HUES6 (cell line): ENCODE measurements at regions not wholly inside any gene's neighbourhood (a gene's known extent, or its start where the extent isn't known, plus 50 kb on each side); places are given as distances from the start of the nearest gene placed in this dataset.
A peak's percentile ranks its signal among the peaks of the same experiment; 100 is the strongest.
"Not testable (repeated sequence)": the region's sequence is repeated elsewhere in the genome, so short reads cannot be mapped to it uniquely, and the experiment has no call there.

Source experiments
- H3K27ac ChIP-seq: 2 replicates; pipeline ENCODE4 v1.7.0; 2013; ENCODE audit warnings: low read depth, mild to moderate bottlenecking, low read length, inconsistent platforms
- H3K27me3 ChIP-seq: 2 replicates; pipeline ENCODE4 v1.6.1; 2013; ENCODE audit warnings: low read length; ENCODE audit not compliant: control insufficient read depth, insufficient read depth
- H3K36me3 ChIP-seq: 2 replicates; pipeline ENCODE4 v1.6.1; 2013; ENCODE audit warnings: low read length; ENCODE audit not compliant: control insufficient read depth, insufficient read depth
- H3K4me1 ChIP-seq: 2 replicates; pipeline ENCODE4 v1.6.1; 2013; ENCODE audit warnings: low read length; ENCODE audit not compliant: control insufficient read depth, insufficient read depth
- H3K4me3 ChIP-seq: 2 replicates; pipeline ENCODE4 v1.5.1; 2013; ENCODE audit warnings: low read depth, low read length
- H3K9ac ChIP-seq: one replicate; pipeline ENCODE4 v1.6.1; 2013; ENCODE audit warnings: mild to moderate bottlenecking, low read length
- H3K9me3 ChIP-seq: 2 replicates; pipeline ENCODE4 v1.6.1; 2013; ENCODE audit warnings: low read depth, low read length; ENCODE audit not compliant: control insufficient read depth, insufficient read depth

DNA sequence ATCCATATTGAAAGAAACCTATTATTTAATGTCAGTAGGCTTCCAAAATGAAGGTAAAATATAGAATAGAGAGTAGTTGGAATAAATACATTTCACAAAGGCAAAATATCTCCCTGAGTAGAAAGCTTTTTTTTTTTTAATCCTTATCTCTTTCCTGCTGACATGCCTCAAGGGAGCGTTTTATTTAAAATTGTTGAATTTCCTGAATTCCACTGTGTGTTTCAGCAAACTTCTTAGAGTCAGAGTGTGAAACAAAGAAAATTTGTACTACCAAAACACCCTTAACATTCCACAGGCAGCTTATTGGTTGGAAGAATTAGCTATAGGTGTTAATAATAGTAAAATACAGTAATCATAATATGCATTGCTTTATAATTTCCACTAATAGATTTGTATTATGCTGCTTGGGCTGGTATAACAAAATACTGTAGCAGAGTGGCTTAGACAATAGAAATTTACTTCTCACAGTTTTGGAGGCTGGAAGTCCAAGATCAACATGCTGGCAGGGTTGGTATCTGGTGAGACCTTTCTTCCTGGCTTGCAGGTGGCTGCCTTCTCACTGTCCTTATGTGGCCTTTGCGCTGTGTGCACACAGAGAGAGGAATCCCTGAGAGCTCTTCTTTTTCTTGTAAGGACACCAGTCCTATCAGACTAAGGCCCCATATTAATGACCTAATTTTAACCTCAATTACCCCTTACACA lies 468.4 kb upstream of the C1orf87 start:
- Histone ChIP-seq H3K9me3 (peaks cover 7% of the 10 kb centered on the region; the same call in 1 of the 2 replicates), H3K4me1 (no peaks in the 10 kb centered on the region), H3K27ac (no peak overlapping the region), H3K9ac (no peak overlapping the region), H3K36me3 (no peaks in the 10 kb centered on the region), H3K27me3 (no peaks in the 10 kb centered on the region), H3K4me3 (no peak overlapping the region)

DNA sequence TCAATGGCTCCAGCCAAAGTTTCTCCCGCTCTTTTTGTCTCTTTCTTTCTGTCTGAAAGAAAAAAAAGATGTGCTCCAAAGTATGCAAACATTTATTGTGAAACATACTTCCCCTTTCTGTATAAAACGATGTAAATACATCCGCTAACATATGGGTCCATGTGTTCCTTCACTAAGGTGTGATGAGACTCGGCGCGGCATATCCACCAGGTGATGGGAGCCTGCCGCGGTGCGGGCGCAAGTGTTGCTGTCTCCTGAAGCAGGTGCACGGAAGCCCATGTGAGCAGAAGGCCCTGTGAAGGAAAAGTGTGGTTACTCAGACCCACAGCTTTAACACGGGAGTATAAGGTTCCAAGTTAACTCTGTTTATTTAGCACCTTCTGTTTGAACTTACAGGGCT lies 466.6 kb upstream of the C1orf87 start:
- H3K9ac ChIP-seq: no peak overlapping the region
- no peak overlapping the region for H3K27ac ChIP-seq
- H3K36me3 ChIP-seq: no peaks in the 10 kb centered on the region
- peaks cover 7% of the 10 kb centered on the region; the same call in 1 of the 2 replicates for H3K9me3 ChIP-seq
- H3K27me3 ChIP-seq: no peaks in the 10 kb centered on the region
- no peak overlapping the region for H3K4me3 ChIP-seq
- no peaks in the 10 kb centered on the region for H3K4me1 ChIP-seq

DNA sequence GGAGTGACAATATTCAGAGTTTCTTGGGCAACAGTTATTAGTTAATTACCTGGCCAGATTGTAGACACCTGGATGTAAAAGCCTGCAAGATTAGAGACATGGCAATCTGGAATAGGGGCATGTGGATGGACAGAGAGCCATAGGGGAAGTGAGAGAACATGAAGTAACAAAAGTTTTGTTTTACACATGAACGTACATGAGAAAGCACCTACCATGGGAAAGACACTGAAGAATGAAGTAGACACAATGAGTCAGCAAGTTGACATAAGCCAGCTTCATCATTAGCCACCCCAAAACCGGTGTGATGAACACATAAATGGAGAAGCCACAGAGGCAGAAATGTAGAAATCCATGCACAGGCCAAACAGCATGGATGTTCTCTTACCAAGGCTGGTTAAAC lies 462.1 kb upstream of the C1orf87 start:
- Histone ChIP-seq H3K27me3 (no peaks in the 10 kb centered on the region), H3K36me3 (no peaks in the 10 kb centered on the region), H3K9me3 (peaks cover 7% of the 10 kb centered on the region; the same call in 1 of the 2 replicates), H3K4me3 (no peak overlapping the region), H3K4me1 (no peaks in the 10 kb centered on the region), H3K27ac (no peak overlapping the region), H3K9ac (no peak overlapping the region)

DNA sequence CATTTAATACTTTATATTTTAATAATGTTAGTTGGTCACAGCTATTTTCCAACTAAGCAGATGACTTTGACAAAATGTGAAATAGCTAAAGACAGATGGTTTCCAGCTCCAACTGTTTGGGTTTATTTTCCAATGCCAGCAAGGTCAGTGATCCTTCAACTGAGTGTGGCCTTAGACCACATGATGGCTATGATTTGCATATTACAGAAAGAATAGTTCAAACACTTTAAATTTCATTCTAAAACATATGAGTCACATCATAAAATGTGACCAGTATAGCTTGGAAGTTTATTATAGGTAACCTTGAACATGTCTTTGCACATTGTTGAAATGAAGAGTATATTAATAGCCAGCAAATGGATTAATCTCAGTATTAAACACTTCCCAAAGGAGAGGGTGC lies 454.0 kb upstream of the C1orf87 start:
- H3K27ac ChIP-seq: no peak overlapping the region
- H3K27me3 ChIP-seq: no peaks in the 10 kb centered on the region
- H3K9me3 ChIP-seq: no peaks in the 10 kb centered on the region
- no peaks in the 10 kb centered on the region for H3K4me1 ChIP-seq
- H3K9ac ChIP-seq: no peak overlapping the region
- no peak overlapping the region for H3K4me3 ChIP-seq
- no peaks in the 10 kb centered on the region for H3K36me3 ChIP-seq

DNA sequence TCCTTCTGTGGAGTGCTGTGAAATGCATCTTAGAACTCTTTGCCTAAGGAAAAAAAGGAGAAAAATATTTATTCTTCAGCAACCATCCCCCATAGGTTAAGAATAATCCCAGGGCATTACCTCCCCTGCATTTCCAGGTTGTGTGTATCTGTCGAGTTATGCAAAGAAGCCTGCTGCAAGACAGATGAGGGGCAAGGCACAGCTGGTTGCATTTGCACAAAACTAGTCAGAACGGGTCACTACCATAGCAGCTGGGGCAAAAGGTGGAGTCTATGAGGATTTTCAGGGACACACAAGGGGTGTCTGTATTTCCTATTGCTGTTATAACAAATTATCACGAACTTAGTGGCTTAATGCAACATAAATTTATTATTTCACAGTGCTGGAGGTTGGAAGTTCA lies 443.4 kb upstream of the C1orf87 start:
- Histone ChIP-seq H3K4me1 (no peaks in the 10 kb centered on the region), H3K9ac (no peak overlapping the region), H3K27me3 (no peaks in the 10 kb centered on the region), H3K9me3 (no peaks in the 10 kb centered on the region), H3K36me3 (no peaks in the 10 kb centered on the region), H3K4me3 (no peak overlapping the region), H3K27ac (no peak overlapping the region)

DNA sequence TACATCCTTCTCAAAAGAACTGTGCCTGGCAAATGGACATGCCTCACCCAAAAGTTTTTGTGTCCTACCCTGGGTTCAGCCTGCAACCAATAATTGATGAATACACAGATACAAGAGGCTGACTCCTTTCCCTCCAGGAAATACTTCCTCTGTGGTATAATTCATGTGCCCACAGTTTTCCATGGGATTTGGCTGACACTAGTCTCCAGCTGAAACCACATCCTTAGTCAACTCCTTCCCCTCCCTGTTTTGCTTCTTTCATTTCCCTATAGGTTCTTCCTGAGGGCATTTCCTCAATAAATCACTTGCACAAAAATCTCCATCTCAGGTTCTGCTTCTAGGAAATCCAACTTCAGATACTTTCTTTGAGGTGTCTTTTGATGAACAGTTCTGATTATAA lies 436.6 kb upstream of the C1orf87 start:
- H3K27ac ChIP-seq: no peak overlapping the region
- H3K9ac ChIP-seq: no peak overlapping the region
- H3K9me3 ChIP-seq: no peaks in the 10 kb centered on the region
- H3K36me3 ChIP-seq: no peaks in the 10 kb centered on the region
- H3K4me1 ChIP-seq: no peaks in the 10 kb centered on the region
- H3K4me3 ChIP-seq: no peak overlapping the region
- no peaks in the 10 kb centered on the region for H3K27me3 ChIP-seq

DNA sequence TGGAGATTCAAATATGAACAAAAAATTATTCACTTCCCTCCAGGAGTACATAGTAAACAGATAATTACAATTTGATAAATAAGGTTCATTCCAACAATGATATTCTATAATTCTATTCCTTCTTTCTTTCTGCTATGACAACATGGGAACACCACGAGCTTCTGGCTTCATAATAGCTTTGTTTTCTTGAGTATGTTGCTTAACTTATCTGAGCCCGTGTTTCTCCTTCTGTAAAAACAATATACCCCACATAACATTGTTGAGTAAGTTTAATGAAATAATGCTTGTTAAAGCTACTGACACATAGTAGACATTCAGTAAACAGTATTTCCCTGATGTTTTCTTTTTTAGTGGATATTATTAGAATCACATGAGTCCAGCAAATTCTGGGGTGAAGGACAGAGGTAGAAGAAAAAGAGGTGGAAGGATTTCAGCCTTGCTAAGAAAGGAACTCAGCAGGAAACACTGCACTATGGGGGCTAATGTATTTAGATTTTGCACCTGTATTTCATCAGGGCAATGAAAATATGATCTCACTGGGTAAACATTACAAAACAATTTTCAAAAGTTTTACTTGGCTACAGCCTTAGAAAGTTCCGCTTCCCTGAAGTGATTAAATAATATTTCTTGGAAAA lies 430.8 kb upstream of the C1orf87 start:
- 0 out of 2 replicates have a peak, but pooled peaks cover 3% of the 10 kb centered on the region for H3K4me1 ChIP-seq
- H3K9ac ChIP-seq: no peak overlapping the region
- no peak overlapping the region for H3K4me3 ChIP-seq
- H3K36me3 ChIP-seq: no peaks in the 10 kb centered on the region
- no peak overlapping the region for H3K27ac ChIP-seq
- H3K9me3 ChIP-seq: no peaks in the 10 kb centered on the region
- H3K27me3 ChIP-seq: no peaks in the 10 kb centered on the region

DNA sequence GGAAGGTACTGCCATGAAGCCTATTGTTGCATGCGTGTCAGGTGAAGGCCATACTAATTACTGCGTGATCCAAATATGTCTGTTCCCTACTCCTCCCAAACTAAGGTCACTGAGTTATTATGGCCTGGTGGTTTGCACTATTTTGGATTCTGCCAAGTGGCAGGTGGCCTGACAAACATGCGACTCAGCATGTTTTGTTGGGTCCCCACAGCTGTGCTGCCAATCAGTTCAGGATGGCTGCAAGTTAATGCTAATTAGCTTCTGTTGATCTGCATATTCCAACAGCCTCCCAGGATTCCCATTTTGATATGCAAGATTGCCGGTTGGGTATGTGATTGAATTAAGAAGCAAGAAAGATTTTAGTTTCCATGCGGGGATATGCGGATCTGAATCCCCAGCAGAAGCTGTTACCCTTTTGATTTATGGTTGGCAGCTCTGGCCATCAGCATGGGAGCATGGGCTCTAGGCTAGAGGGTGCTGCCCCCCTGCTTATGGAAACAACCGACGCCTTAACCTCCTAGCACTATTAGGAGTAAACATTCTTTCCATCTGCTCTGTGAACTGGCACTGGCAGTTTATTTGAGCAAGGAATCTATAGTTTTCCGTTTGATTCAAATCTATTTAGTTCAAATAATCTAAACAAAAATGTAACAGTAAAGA lies 429.8 kb upstream of the C1orf87 start:
- Histone ChIP-seq H3K27me3 (no peaks in the 10 kb centered on the region), H3K4me3 (no peak overlapping the region), H3K9me3 (no peaks in the 10 kb centered on the region), H3K36me3 (no peaks in the 10 kb centered on the region), H3K27ac (no peak overlapping the region), H3K9ac (no peak overlapping the region), H3K4me1 (0 out of 2 replicates have a peak, but pooled peaks cover 3% of the 10 kb centered on the region)

DNA sequence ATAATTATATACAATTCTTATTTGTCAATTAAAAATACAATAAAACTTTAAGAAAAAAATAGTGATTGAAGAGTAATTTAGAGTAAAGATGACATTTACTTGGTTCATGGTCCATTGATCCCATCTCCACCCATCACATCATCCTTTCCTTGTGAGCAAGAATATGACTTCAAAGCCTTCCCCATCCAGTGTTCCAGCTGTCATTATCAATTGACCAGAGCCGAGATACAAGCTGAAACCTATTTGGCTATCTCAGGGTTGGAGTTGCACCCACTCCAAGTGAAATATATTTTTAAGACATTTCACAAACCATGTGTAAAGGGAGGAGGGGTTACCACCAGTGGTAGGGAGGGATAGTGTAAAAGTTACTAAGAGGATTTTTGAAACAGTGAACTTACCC lies 428.9 kb upstream of the C1orf87 start:
- no peak overlapping the region for H3K4me3 ChIP-seq
- H3K27ac ChIP-seq: no peak overlapping the region
- H3K9ac ChIP-seq: no peak overlapping the region
- H3K9me3 ChIP-seq: no peaks in the 10 kb centered on the region
- H3K4me1 ChIP-seq: 0 out of 2 replicates have a peak, but pooled peaks cover 3% of the 10 kb centered on the region
- no peaks in the 10 kb centered on the region for H3K27me3 ChIP-seq
- H3K36me3 ChIP-seq: no peaks in the 10 kb centered on the region

DNA sequence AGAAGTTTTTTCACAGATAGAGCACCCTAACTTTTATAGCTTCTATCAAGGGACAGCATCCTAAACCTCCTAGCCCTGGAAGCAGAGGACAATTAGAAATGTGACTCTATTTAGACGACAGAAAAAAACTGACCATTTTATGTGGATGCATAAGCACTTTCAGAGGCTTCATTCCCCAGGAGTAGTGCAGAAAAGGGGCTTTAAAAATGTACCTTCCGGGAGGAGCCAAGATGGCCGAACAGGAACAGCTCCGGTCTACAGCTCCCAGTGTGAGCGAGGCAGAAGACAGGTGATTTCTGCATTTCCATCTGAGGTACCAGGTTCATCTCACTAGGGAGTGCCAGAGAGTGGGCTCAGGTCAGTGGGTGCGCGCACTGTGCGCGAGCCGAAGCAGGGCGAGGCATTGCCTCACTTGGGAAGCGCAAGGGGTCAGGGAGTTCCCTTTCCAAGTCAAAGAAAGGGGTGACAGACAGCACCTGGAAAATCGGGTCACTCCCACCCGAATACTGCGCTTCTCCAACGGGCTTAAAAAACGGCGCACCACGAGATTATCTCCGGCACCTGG lies 416.4 kb upstream of the C1orf87 start:
- not testable (repeated sequence) for H3K4me1 ChIP-seq, H3K9me3 ChIP-seq, H3K27me3 ChIP-seq, H3K36me3 ChIP-seq, H3K27ac ChIP-seq
- Histone ChIP-seq H3K9ac (peak overlapping the region; percentile 68), H3K4me3 (peak overlapping the region; percentile 59)

DNA sequence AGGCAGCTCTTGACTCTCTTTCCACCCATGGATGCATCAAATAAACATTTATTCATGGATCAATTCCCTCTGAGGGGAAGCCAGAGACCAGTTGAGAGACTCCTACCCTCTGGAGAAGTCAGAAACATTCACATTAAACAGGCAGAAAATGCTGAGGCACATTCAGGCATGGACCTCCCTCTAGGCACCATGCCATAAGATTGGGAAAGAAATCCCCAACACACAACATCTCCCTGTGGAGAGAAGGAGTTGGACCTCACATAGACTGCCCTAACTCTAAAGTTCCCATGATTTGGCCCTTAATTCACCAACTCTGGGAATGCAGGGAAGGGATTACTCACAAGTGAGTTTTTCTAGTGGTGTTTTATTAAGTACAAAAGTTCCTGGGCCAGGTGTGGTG lies 415.3 kb upstream of the C1orf87 start:
- Histone ChIP-seq H3K36me3 (no peaks in the 10 kb centered on the region), H3K27ac (no peak overlapping the region), H3K27me3 (no peaks in the 10 kb centered on the region), H3K4me1 (no peaks in the 10 kb centered on the region; the same call in 1 of the 2 replicates), H3K9ac (no peak overlapping the region), H3K4me3 (no peak overlapping the region), H3K9me3 (peaks cover 3% of the 10 kb centered on the region)
